Omental fat pad (tissue), 3 donors: ENCODE measurements at regions not wholly inside any gene's neighbourhood (a gene's known extent, or its start where the extent isn't known, plus 50 kb on each side); places are given as distances from the start of the nearest gene placed in this dataset.

ENCODE experiments used
- ATAC-seq: fragments of 150-250 bp; one replicate; pipeline ENCODE4 v1.9.1; 2016; ENCODE audit warnings: mild to moderate bottlenecking, moderate library complexity; ENCODE audit not compliant: low FRiP score
- DNase-seq: peaks from one replicate; pipeline ENCODE4 v3.0.0-alpha.2; 2019; ENCODE audit warnings: low spot score
- CTCF ChIP-seq, 3 donors: fragments of 450-650 bp; IDR thresholded peaks; one replicate each; pipeline ENCODE4 v1.5.1; 2016 to 2017; ENCODE audit warnings: antibody characterized with exemption in 3 of 3, mild to moderate bottlenecking in 3 of 3, moderate library complexity in 2 of 3

- DNase-seq (no peak), ATAC-seq (no peak)
- no peak for TF ChIP-seq CTCF (IDR thresholded peaks at IDR 0.05)
Observed at GRCh38 chr10:131766096-131766495, 134.7 kb upstream of the PPP2R2D start.

DNA sequence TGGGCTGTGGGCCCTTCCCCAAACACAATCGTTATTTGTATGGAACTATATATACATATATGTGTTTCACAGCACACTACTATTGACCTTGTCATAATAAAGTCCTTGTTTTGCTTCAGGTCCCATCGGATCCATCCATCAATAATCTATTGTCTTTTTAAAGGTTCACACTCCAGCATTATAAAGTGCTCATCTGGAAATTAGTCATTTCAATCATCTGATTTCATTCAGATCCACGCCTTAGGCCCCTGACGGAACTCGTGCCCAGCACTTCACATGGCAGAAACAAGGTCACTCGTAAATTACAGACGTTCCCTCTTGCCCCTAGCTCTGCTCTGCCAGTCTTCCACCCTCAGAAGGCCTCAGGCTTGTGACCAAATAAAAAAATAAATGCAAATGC is 133.1 kb upstream of the PPP2R2D start:
- no peak for DNase-seq
- TF ChIP-seq CTCF (IDR thresholded peaks at IDR 0.05), result no peak
- ATAC-seq, result no peak

DNA sequence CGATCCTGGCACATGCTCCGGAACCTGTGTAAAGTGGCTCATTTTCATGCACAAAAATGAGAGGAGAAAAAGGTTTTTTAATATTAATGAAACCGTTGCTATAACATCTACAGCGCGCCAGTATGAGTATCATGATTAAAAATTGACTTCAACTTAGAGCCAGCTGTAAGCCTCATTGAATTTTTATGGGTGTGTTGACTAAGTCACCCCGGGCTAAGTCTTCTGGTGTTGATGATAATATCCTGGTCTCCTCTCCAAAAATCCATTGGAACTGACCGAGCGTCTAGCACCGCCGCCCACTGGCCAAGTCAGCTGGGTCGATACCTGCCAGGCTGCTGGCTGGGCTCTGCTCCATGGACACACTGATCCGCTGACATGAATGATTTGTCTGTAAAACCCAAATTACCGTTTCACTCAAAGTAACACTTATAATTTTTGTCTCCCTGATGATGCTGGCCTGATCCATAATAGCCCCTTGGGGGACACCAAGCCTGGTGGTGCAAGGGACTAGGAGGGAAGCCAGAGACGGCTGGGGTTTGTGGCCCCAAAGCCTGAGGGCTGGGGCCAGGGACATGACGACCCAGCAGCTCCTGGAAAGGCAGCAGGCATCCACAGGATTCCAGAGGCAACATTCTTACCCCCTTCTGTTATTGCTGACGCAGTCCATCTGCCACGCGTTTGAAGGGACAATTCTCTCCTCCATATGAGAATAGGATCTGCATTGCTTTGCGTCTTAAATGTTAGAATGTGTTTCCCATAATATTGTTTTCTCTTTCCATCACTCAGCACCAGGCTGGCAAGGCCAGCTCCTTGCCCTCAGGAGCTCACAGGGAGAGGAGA is 131.0 kb upstream of the PPP2R2D start:
- DNase-seq (no peak), ATAC-seq (no peak)
- no peak for TF ChIP-seq CTCF (IDR thresholded peaks at IDR 0.05)

DNA sequence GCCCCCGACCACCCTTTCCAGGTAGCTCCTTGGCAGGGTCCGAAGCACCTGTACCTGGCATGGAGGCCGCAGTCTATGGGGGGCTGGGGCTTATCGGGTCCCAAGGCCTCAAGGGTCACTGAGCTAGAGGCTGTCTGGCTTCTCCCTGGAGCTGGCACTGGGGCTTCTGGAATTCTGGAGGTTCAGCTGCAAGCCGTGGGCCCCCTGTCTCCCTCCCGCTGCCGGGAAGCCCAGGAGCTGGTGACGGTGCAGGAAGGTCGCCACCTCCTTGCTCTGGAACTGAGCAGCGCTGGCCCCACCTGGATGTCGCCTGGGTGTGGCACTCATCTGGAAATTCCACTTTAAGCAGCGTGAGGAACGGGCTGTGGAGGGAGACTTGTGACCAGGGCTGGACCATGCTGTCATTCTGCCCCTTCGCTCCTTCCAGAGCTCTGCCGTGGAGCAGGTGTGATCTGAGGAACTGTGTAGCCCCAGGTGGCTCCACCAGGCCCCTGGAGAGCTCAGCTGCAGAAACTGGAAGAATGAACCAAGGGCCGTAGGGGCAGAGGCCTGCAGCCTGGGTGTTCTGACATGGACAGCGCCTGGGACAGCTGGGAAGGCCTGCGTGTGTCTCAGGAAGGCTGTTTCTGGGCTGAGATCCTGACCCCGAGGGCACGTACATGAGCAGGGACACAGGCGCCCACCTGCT is 129.7 kb upstream of the PPP2R2D start:
- no peak for ATAC-seq
- no peak for TF ChIP-seq CTCF (IDR thresholded peaks at IDR 0.05)
- no peak for DNase-seq

- no peak for DNase-seq
- ATAC-seq, result peak; percentile 7
- no peak for TF ChIP-seq CTCF (IDR thresholded peaks at IDR 0.05)
Observed at GRCh38 chr10:131771634-131772358, 129.0 kb upstream of the PPP2R2D start.

- DNase-seq, result no peak
- no peak for ATAC-seq
- no peak for TF ChIP-seq CTCF (IDR thresholded peaks at IDR 0.05)
Observed at GRCh38 chr10:131772441-131772840, 128.4 kb upstream of the PPP2R2D start.
